Activated T-cell treated with anti-CD3 and anti-CD28 coated beads for 24 hours (primary cell): ENCODE measurements at regions not wholly inside any gene's neighbourhood (a gene's known extent, or its start where the extent isn't known, plus 50 kb on each side); places are given as distances from the start of the nearest gene placed in this dataset.
"Not testable (repeated sequence)": the region's sequence is repeated elsewhere in the genome, so short reads cannot be mapped to it uniquely, and the experiment has no call there.

Source experiments
- DNase-seq: peaks from one replicate; pipeline ENCODE4 v3.0.0-alpha.2; 2020; ENCODE audit warnings: low read depth

GRCh38 chrX:109879991-109880390, 122.9 kb upstream of the TMEM164 start:
- DNase-seq, result no peak

GRCh38 chrX:109880629-109881028, 122.3 kb upstream of the TMEM164 start:
- DNase-seq, result no peak

GRCh38 chrX:109886122-109886761, 116.7 kb upstream of the TMEM164 start:
- peak; percentile 1 for DNase-seq

GRCh38 chrX:109889289-109890006, 113.5 kb upstream of the TMEM164 start:
- DNase-seq, result no peak

GRCh38 chrX:109890300-109890699, 112.6 kb upstream of the TMEM164 start:
- DNase-seq, result no peak

- DNase-seq, result peak; percentile 13
These were observed 111.9 kb upstream of the TMEM164 start for GRCh38 chrX:109890910-109891502.

- DNase-seq, result not testable (repeated sequence)
These were observed 106.9 kb upstream of the TMEM164 start for GRCh38 chrX:109896024-109896423.

GRCh38 chrX:109902665-109903064, 100.2 kb upstream of the TMEM164 start:
- no peak for DNase-seq

- no peak for DNase-seq
These were observed 91.9 kb upstream of the TMEM164 start for GRCh38 chrX:109911046-109911445.

- not testable (repeated sequence) for DNase-seq
These were observed 89.9 kb upstream of the TMEM164 start for GRCh38 chrX:109912993-109913392.

- no peak for DNase-seq
These were observed 88.6 kb upstream of the TMEM164 start for GRCh38 chrX:109914114-109914849.

GRCh38 chrX:109918753-109919152, 84.2 kb upstream of the TMEM164 start:
- DNase-seq, result no peak

- no peak for DNase-seq
These were observed 82.6 kb upstream of the TMEM164 start for GRCh38 chrX:109920325-109920724.

- DNase-seq, result no peak
These were observed 82.0 kb upstream of the TMEM164 start for GRCh38 chrX:109920868-109921267.

- no peak for DNase-seq
These were observed 80.7 kb upstream of the TMEM164 start for GRCh38 chrX:109922190-109922589.

GRCh38 chrX:109925003-109925402, 77.9 kb upstream of the TMEM164 start:
- DNase-seq, result not testable (repeated sequence)

GRCh38 chrX:109925656-109926055, 77.3 kb upstream of the TMEM164 start:
- no peak for DNase-seq

- no peak for DNase-seq
These were observed 76.8 kb upstream of the TMEM164 start for GRCh38 chrX:109926118-109926517.

- no peak for DNase-seq
These were observed 75.9 kb upstream of the TMEM164 start for GRCh38 chrX:109926743-109927662.

- no peak for DNase-seq
These were observed 75.1 kb upstream of the TMEM164 start for GRCh38 chrX:109927663-109928273.
